ENCODE measurements at regions not wholly inside any gene's neighbourhood (a gene's known extent, or its start where the extent isn't known, plus 50 kb on each side); places are given as distances from the start of the nearest gene placed in this dataset.
A peak's percentile ranks its signal among the peaks of the same experiment; 100 is the strongest.

DNA sequence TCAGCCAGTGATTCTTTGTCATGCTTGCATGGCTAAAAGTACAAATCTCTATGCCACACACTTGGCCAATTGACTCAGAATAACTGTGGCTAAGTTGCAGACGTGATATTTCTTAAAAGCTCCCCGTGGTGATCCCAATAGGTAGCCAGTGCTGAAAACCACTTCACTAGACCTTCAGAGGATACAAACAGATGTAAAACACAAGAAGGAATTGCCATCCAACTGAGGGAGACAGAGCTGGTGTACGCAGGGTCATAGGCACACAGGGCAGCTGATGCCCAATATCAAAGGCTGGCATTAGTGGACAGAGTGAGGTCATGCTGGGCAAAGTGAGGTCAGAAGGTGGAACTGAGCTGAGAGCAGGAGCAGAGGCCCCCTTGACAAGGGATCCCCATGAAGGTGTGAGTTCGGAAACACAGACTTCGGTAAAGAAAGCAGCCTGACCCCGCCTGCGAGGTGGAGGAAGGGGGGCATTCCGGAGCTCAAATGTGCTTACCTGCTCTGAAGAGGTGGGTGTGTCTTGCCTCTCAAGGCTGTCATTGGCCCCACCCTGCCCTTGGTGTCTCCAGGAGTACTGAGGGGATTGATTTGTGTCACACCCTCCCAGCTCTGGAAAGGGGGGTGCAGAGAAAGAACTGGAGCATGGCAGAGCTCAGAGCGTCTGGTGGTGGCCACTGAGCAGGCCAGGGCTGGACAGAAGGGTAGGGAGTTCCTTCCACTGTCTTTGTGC is 344.9 kb upstream of the B3GAT1 start:
- H2BK20ac ChIP-seq (ENCODE audit: low read depth, low read length, poor library complexity, severe bottlenecking): no peak overlapping the region
- H3K27me3 ChIP-seq (ENCODE audit: insufficient read depth, low read length): no peaks in the 10 kb centered on the region
- no peak overlapping the region for H3K56ac ChIP-seq (ENCODE audit: insufficient read length, low read depth, low read length)
- H3K27me3 Mint-ChIP-seq (ENCODE audit: low read depth): peaks cover 26% of the 10 kb centered on the region
- H3K27ac Mint-ChIP-seq: peak overlapping the region in 1 of 3 experiments; percentile 52; a peak in 1 of 7 replicates
- no peak overlapping the region for H2AFZ ChIP-seq (ENCODE audit: low read length)
- H4K20me1 ChIP-seq (ENCODE audit: control insufficient read depth, insufficient read depth, insufficient read length): no peaks in the 10 kb centered on the region
- no peak overlapping the region for H2AK5ac ChIP-seq (ENCODE audit: insufficient read length, low read length)
- peaks cover 10 to 12% of the 10 kb centered on the region in 2 experiments for H3K4me1 Mint-ChIP-seq
- H3K4me1 ChIP-seq (ENCODE audit: insufficient read depth, low read length): no peaks in the 10 kb centered on the region
- no peak overlapping the region for H4K8ac ChIP-seq (replicated peaks; ENCODE audit: insufficient read length, low read depth, low read length)
- no peaks in the 10 kb centered on the region; a peak in 2 of 7 replicates for H3K36me3 Mint-ChIP-seq (ENCODE audit: insufficient read depth in 1 of 3, low read depth in 3 of 3)
- peak; percentile 32 for DNase-seq
- no peak overlapping the region for H2BK15ac ChIP-seq (ENCODE audit: low read depth, low read length)
- no peak overlapping the region for H3K9ac ChIP-seq (ENCODE audit: extremely low read depth, insufficient read length, low read length)
- H3K9me3 Mint-ChIP-seq: 0 out of 5 replicates have a peak, but pooled peaks cover 0 to 2% of the 10 kb centered on the region in 2 experiments
- H3K4me3 Mint-ChIP-seq: no peak overlapping the region
- no peak overlapping the region for H3K18ac ChIP-seq (ENCODE audit: insufficient read length, low read depth, low read length)
- no peak overlapping the region for H2BK12ac ChIP-seq (ENCODE audit: insufficient read length, low read depth, low read length)
- no CpG with 5 or more reads among the region's 9 CpGs for WGBS (ENCODE audit: extremely low coverage, insufficient read length, low lambda C conversion rate)
- no peak overlapping the region for H2BK5ac ChIP-seq (ENCODE audit: insufficient read length, low read length)
- H4K91ac ChIP-seq (ENCODE audit: insufficient read length, low read depth, low read length): no peak overlapping the region
- no peak overlapping the region for H3T11ph ChIP-seq (ENCODE audit: low read length)
- H3K79me2 ChIP-seq (ENCODE audit: insufficient read depth, low read length): no peaks in the 10 kb centered on the region
- no peak overlapping the region for H4K5ac ChIP-seq (ENCODE audit: insufficient read length, low read depth, low read length)
- no peak overlapping the region for H3K27ac ChIP-seq (ENCODE audit: insufficient read length, low read depth, low read length)
- no peaks in the 10 kb centered on the region for H3K79me1 ChIP-seq (ENCODE audit: insufficient read depth, low read depth, low read length, poor library complexity, severe bottlenecking)
- no peak overlapping the region for H3K4me2 ChIP-seq (ENCODE audit: insufficient read depth, insufficient read length, low read length)
- no peaks in the 10 kb centered on the region for H3K23me2 ChIP-seq (ENCODE audit: insufficient read length, low read depth, low read length, poor library complexity, severe bottlenecking)
- no peak overlapping the region for H3K14ac ChIP-seq (ENCODE audit: insufficient read depth, low read length)
- no peak overlapping the region for H3K23ac ChIP-seq (ENCODE audit: insufficient read length, low read depth, low read length)
- H3K9me3 ChIP-seq (ENCODE audit: control insufficient read depth, low read depth, low read length): no peaks in the 10 kb centered on the region
- TF ChIP-seq, protein P1, sequence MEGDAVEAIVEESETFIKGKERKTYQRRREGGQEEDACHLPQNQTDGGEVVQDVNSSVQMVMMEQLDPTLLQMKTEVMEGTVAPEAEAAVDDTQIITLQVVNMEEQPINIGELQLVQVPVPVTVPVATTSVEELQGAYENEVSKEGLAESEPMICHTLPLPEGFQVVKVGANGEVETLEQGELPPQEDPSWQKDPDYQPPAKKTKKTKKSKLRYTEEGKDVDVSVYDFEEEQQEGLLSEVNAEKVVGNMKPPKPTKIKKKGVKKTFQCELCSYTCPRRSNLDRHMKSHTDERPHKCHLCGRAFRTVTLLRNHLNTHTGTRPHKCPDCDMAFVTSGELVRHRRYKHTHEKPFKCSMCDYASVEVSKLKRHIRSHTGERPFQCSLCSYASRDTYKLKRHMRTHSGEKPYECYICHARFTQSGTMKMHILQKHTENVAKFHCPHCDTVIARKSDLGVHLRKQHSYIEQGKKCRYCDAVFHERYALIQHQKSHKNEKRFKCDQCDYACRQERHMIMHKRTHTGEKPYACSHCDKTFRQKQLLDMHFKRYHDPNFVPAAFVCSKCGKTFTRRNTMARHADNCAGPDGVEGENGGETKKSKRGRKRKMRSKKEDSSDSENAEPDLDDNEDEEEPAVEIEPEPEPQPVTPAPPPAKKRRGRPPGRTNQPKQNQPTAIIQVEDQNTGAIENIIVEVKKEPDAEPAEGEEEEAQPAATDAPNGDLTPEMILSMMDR (conservative IDR thresholded peaks at IDR 0.05): no peak
- no peak overlapping the region for H2BK120ac ChIP-seq (ENCODE audit: low read depth, low read length, poor library complexity, severe bottlenecking)
- H3K4ac ChIP-seq (ENCODE audit: low read depth, low read length): no peak overlapping the region
